ENCODE measurements at regions not wholly inside any gene's neighbourhood (a gene's known extent, or its start where the extent isn't known, plus 50 kb on each side); places are given as distances from the start of the nearest gene placed in this dataset.

GRCh38 chr14:87080146-87080545, 912.8 kb downstream of the GALC start:
- no peak for DNase-seq

GRCh38 chr14:87079416-87079815, 913.6 kb downstream of the GALC start:
- DNase-seq: no peak

- no peak for DNase-seq
These were observed 916.1 kb downstream of the GALC start for GRCh38 chr14:87076922-87077321.

- DNase-seq: no peak
These were observed 916.8 kb downstream of the GALC start for GRCh38 chr14:87076146-87076545.

- DNase-seq: no peak
These were observed 919.0 kb downstream of the GALC start for GRCh38 chr14:87073880-87074570.

GRCh38 chr14:87067591-87067990, 925.4 kb downstream of the GALC start:
- DNase-seq: no peak

- DNase-seq: no peak
These were observed 925.9 kb downstream of the GALC start for GRCh38 chr14:87067061-87067460.

GRCh38 chr14:87066221-87066817, 926.7 kb downstream of the GALC start:
- no peak for DNase-seq

GRCh38 chr14:87065366-87065765, 927.6 kb downstream of the GALC start:
- DNase-seq: no peak

- DNase-seq: no peak
These were observed 929.8 kb downstream of the GALC start for GRCh38 chr14:87063181-87063580.

- no peak for DNase-seq
These were observed 932.6 kb downstream of the GALC start for GRCh38 chr14:87060405-87060804.

GRCh38 chr14:87059060-87059839, 933.7 kb downstream of the GALC start:
- DNase-seq: no peak

GRCh38 chr14:87055007-87055406, 938.0 kb downstream of the GALC start:
- no peak for DNase-seq

- no peak for DNase-seq
These were observed 940.2 kb downstream of the GALC start for GRCh38 chr14:87052646-87053225.

- DNase-seq: no peak
These were observed 942.6 kb downstream of the GALC start for GRCh38 chr14:87050421-87050820.

GRCh38 chr14:87049950-87050349, 943.0 kb downstream of the GALC start:
- no peak for DNase-seq

- DNase-seq: no peak
These were observed 946.0 kb downstream of the GALC start for GRCh38 chr14:87046960-87047359.

- DNase-seq: no peak
These were observed 947.0 kb downstream of the GALC start for GRCh38 chr14:87045956-87046355.

GRCh38 chr14:87045246-87045645, 947.7 kb downstream of the GALC start:
- DNase-seq: no peak

GRCh38 chr14:87044807-87045206, 948.2 kb downstream of the GALC start:
- DNase-seq: no peak

GRCh38 chr14:87043667-87044200, 949.2 kb downstream of the GALC start:
- DNase-seq: no peak

GRCh38 chr14:87042354-87042753, 950.6 kb downstream of the GALC start:
- no peak for DNase-seq

GRCh38 chr14:87041290-87042020, 951.5 kb downstream of the GALC start:
- no peak for DNase-seq

Measured in stimulated activated CD4-positive, alpha-beta T cell treated with anti-CD3 and anti-CD28 coated beads, Interleukin-4, amount 100 ng/mL, for 1 hour (primary cell).